GM18951 (cell line): ENCODE measurements at regions not wholly inside any gene's neighbourhood (a gene's known extent, or its start where the extent isn't known, plus 50 kb on each side); places are given as distances from the start of the nearest gene placed in this dataset.
"Not testable (repeated sequence)": the region's sequence is repeated elsewhere in the genome, so short reads cannot be mapped to it uniquely, and the experiment has no call there.

Source experiments
- POLR2A ChIP-seq: IDR thresholded peaks from 4 replicates; pipeline ENCODE4 v1.6.1; 2011; ENCODE audit warnings: mild to moderate bottlenecking; ENCODE audit not compliant: insufficient read length, insufficient read depth; ENCODE audit errors: extremely low read depth
- in situ Hi-C: fragments of 300-500 bp; cut with MboI; formaldehyde crosslinking; loops from one replicate; pipeline ENCODE4 v1.12.0; 2022; ENCODE audit warnings: low sequenced_read_pairs, mixed read lengths, inconsistent platforms; ENCODE audit not compliant: unreplicated experiment

GRCh38 chr4:180281724-180282123, 1961.5 kb upstream of the TENM3 start:
- in situ Hi-C loops = no loop called here
- no peak for TF ChIP-seq POLR2A

DNA sequence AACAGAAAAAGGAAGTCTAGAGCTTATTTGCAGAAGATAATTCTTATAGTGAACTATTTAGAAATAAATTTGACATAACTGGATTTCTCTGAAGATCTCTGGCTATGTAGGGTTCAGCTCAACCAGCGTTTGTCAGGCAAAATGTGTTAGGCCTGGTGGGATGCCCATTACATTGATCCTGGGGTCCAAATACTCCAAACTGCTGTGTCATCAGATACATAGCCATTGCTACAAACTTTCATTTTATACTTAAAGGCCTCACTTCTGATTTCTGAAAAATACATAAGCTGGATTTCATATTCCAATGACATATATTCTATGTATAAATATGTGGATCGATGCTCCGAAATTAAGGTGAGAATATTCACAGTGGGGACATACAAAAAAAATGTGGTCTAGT, 1958.9 kb upstream of the TENM3 start:
- in situ Hi-C loops = no loop called here
- TF ChIP-seq POLR2A = no peak

DNA sequence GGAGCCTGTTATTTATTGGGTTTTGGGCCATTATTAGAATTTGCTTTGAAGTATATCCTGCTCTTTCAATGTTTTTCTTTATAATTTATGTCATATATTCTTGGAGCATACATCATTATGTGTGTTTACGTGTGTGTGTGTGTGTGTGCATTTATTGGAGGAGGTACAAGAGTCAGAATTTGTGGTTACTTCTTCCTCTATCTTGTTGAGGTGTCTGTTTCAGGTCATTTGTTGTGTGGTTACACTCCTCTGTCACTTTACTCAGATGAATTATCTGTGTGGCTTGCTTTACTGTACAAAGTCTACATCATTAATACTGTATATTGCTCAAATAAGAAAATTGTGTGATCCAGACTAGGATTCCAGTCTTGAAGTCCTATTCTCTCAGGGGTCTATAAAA, 1957.4 kb upstream of the TENM3 start:
- TF ChIP-seq POLR2A = no peak
- in situ Hi-C loops = no loop called here

- no peak for TF ChIP-seq POLR2A
- in situ Hi-C loops = no loop called here
Measured at GRCh38 chr4:180292339-180292738, 1950.9 kb upstream of the TENM3 start.

DNA sequence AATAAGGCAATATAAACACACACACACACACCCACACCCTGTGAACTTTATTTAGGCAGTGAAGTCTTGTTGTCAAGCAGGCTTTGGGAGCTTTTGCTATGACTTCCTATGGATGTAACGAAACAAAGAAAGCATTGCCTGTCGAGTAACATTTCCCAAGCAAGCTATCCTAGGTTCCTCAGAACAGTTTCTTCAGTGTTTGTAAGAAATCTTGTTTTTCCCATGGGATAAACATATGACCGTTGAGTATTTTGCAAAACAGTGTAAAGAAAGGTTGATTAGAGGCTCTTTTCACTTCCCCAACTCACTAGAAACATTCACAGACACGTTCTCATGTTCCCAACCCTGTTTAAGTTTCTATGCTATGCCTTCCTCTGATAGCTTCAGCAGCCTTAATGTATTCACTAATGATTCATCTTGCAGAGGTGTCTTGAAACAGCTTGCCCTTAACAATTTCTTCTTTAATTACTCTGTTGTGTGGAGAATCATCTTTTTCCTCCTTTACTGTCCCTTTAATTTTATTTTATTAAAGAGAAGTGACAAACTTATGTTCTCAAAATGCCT, 1947.1 kb upstream of the TENM3 start:
- in situ Hi-C loops = no loop called here
- no peak for TF ChIP-seq POLR2A

DNA sequence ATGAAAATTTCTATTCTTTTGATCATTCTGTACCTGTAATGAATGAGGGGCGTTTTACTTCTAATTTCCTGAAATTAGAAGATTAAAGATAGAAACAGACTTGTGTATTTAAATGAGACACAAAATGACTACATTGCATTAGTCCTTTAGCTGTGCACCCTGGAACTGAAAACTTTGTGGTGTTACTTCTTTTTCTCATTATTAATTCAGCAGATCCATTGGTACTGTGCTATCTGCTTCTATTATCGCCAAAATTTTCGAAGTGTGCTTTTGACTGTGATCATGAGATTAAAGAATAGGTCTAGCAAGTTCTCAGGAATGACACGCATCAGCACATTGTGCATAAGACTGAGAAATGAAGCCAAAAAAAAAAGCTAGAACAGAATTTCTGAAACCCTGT, 1938.9 kb upstream of the TENM3 start:
- in situ Hi-C loops = no loop called here
- TF ChIP-seq POLR2A = no peak

DNA sequence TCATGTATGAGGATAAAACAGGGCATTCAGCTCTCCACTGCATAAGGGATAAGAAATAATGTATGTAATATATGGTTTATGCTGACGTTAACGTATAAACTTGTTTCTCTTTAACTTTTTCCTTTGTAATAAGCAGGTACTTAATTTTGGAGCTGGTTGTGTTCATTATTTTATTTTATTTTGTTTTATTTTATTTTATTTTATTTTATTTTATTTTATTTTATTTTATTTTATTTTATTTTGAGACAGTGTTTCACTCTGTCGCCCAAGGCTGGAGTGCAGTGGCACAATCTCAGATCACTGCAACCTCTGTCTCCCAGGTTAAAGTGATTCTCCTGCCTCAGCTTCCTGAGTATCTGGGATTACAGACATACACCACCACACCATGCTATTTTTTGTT, 1932.6 kb upstream of the TENM3 start:
- in situ Hi-C loops = no loop called here
- no peak for TF ChIP-seq POLR2A

GRCh38 chr4:180314972-180315371, 1928.2 kb upstream of the TENM3 start:
- TF ChIP-seq POLR2A = no peak
- in situ Hi-C loops = no loop called here

DNA sequence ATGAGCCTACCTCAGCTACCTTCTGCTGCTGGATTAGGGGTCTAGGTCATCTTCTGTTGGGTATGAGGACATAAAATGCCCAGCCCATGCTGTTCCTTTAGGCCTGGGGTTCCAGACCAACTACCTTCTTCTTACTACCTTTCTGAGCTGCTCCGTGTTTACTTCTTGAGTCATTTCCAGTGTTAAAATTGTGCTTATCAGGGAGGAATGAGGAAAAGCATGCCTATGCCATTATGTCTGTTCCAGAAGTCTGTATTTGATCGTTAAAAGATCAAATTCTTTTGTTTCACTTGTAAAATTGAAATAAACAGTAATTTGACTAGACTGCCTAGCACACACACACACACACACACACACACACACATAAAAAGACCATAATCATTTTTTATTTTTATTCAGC, 1912.7 kb upstream of the TENM3 start:
- in situ Hi-C loops = no loop called here
- no peak for TF ChIP-seq POLR2A

DNA sequence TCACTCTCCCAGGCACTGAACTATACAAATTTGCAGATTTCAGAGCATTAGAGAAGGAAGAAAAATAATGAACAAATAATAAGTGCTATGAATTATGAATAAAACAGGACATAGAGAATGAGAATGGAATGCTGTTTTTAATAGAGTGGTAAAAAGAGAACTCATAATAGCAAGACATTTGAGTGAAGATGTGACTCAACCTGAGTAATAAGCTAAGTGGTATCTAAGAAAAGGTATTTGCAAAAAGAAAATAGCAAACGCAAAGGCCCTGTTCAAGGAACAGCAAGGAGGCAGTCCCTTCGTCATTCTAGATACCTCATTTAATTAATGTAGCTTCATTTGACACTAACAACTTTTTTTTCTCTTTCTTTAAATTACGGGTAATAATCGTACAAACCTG, 1910.0 kb upstream of the TENM3 start:
- TF ChIP-seq POLR2A = no peak
- in situ Hi-C loops = no loop called here

- TF ChIP-seq POLR2A = no peak
- in situ Hi-C loops = no loop called here
Measured at GRCh38 chr4:180335566-180335965, 1907.6 kb upstream of the TENM3 start.

GRCh38 chr4:180336494-180337090, 1906.6 kb upstream of the TENM3 start:
- in situ Hi-C loops = no loop called here

GRCh38 chr4:180341926-180342325, 1901.3 kb upstream of the TENM3 start:
- in situ Hi-C loops = no loop called here
- no peak for TF ChIP-seq POLR2A

More at GRCh38 chr4:180336494-180337090, 1906.6 kb upstream of the TENM3 start:
- TF ChIP-seq POLR2A = no peak

DNA sequence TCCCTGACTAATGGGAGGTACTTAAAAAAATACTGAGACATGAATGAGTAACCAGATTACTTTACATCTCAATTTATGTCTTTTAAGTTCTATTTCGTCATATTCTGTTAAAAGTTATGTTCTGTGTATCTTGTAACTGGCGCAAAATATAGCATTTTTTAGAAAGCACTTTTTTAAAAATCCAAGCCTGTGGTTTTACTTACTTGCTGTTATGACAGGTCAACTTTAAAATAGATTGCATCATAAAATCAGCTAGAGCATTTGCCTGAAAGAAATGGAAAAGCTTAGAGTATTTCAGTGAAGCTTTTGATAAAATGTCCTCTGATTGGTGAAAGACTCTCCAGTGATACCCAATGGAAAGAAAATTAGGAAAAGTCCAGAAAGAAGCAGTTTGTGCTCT, 1892.3 kb upstream of the TENM3 start:
- in situ Hi-C loops = no loop called here
- no peak for TF ChIP-seq POLR2A

DNA sequence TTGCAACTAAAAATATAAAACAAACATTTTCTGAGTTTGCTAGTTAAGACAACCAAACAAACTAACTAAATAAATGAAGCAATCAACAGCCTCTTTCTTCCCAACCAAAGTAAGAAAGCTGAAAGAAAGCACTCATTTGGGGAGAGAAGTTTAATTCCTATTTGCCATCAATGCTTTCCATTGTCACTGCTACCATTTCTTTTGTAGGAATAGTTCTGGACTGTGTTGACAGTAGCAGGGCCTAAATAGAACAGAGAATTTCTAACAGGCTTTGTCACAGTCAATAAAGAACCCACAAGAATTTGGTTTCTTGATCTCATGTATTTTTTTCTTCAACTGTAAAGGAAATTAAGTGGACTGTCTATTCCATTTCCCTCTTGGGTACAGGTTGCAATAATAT, 1886.4 kb upstream of the TENM3 start:
- no peak for TF ChIP-seq POLR2A
- in situ Hi-C loops = no loop called here

GRCh38 chr4:180360113-180360512, 1883.1 kb upstream of the TENM3 start:
- in situ Hi-C loops = not testable (repeated sequence)
